Neural cell (in vitro differentiated cells): ENCODE measurements at regions not wholly inside any gene's neighbourhood (a gene's known extent, or its start where the extent isn't known, plus 50 kb on each side); places are given as distances from the start of the nearest gene placed in this dataset.

Source experiments
- H2AFZ ChIP-seq: fragments of 200-600, 300-800 bp; sonication (generic), shearing (Covaris generic); 2 replicates; pipeline ENCODE4 v1.6.0; 2014; ENCODE audit warnings: low read depth, mild to moderate bottlenecking, antibody characterized with exemption, low read length, moderate library complexity
- H3F3A ChIP-seq: fragments of 200-600 bp; shearing (Covaris generic); 2 replicates; pipeline ENCODE4 v1.6.1; 2016; ENCODE audit warnings: mild to moderate bottlenecking, moderate library complexity, mixed read lengths, antibody characterized with exemption, low read length; ENCODE audit not compliant: insufficient read depth, poor library complexity, severe bottlenecking
- H3K27ac ChIP-seq: fragments of 200-600, 300-800 bp; sonication (generic), shearing (Covaris generic); 2 replicates; pipeline ENCODE4 v1.5.1; 2014; ENCODE audit warnings: mild to moderate bottlenecking, low read length, moderate library complexity
- H3K27me3 ChIP-seq: fragments of 300-800, 200-600 bp; sonication (generic), shearing (Covaris generic); 2 replicates; pipeline ENCODE4 v1.6.0; 2014; ENCODE audit warnings: mild to moderate bottlenecking, low read depth, low read length, moderate library complexity; ENCODE audit not compliant: insufficient read depth
- H3K36me3 ChIP-seq: fragments of 300-800, 200-600 bp; sonication (generic), shearing (Covaris generic); 2 replicates; pipeline ENCODE4 v1.5.1; 2014; ENCODE audit warnings: mild to moderate bottlenecking, antibody characterized with exemption, low read length, moderate library complexity; ENCODE audit not compliant: insufficient read depth
- H3K4me2 ChIP-seq: fragments of 300-800, 200-600 bp; sonication (generic), shearing (Covaris generic); 2 replicates; pipeline ENCODE4 v1.6.0; 2014; ENCODE audit warnings: mild to moderate bottlenecking, low read length
- H3K4me3 ChIP-seq: fragments of 300-800, 200-600 bp; sonication (generic), shearing (Covaris generic); 2 replicates; pipeline ENCODE4 v1.5.1; 2014; ENCODE audit warnings: mild to moderate bottlenecking, low read length, moderate library complexity
- H3K79me2 ChIP-seq: fragments of 200-600 bp; shearing (Covaris generic); replicated peaks from 2 replicates; pipeline ENCODE4 v1.6.0; 2014; ENCODE audit warnings: mild to moderate bottlenecking, low read length, moderate library complexity; ENCODE audit not compliant: insufficient read depth
- H3K9ac ChIP-seq: fragments of 300-800, 200-600 bp; sonication (generic), shearing (Covaris generic); 2 replicates; pipeline ENCODE4 v1.6.1; 2016; ENCODE audit warnings: mild to moderate bottlenecking, low read length, mixed read lengths
- H3K9me2 ChIP-seq: fragments of 200-600 bp; shearing (Covaris generic); 2 replicates; pipeline ENCODE4 v1.6.1; 2016; ENCODE audit warnings: mild to moderate bottlenecking, low read length, mixed read lengths; ENCODE audit not compliant: insufficient read depth
- H3K9me3 ChIP-seq: fragments of 200-600, 300-800 bp; sonication (generic), shearing (Covaris generic); 2 replicates; pipeline ENCODE4 v1.6.1; 2016; ENCODE audit warnings: mild to moderate bottlenecking, mixed run types, low read length, moderate library complexity, mixed read lengths
- H4K20me1 ChIP-seq: fragments of 200-600 bp; shearing (Covaris generic); 2 replicates; pipeline ENCODE4 v1.6.1; 2016; ENCODE audit warnings: mild to moderate bottlenecking, mixed run types; ENCODE audit not compliant: insufficient read depth
- CTCF ChIP-seq: fragments of 450-650 bp; IDR thresholded peaks from 2 replicates; pipeline ENCODE4 v1.5.1; 2014; ENCODE audit warnings: antibody characterized with exemption, mild to moderate bottlenecking, moderate library complexity; ENCODE audit not compliant: poor library complexity, severe bottlenecking
- EP300 ChIP-seq: fragments of 450-650 bp; conservative IDR thresholded peaks from 2 replicates; pipeline ENCODE4 v1.6.1; 2014; ENCODE audit warnings: antibody characterized with exemption, mild to moderate bottlenecking, moderate library complexity; ENCODE audit not compliant: poor library complexity, severe bottlenecking
- EZH2 ChIP-seq: fragments of 200-600, 300-800 bp; shearing (Covaris generic), sonication (generic); IDR thresholded peaks from 2 replicates; pipeline ENCODE4 v1.6.1; 2014; ENCODE audit warnings: antibody characterized with exemption, low read length, borderline replicate concordance, mild to moderate bottlenecking; ENCODE audit not compliant: insufficient read depth, poor library complexity, severe bottlenecking
- MXI1 ChIP-seq: fragments of 450-650 bp; conservative IDR thresholded peaks from 2 replicates; pipeline ENCODE4 v1.6.1; 2014; ENCODE audit warnings: antibody characterized with exemption, mild to moderate bottlenecking; ENCODE audit not compliant: poor library complexity, severe bottlenecking
- POLR2AphosphoS5 ChIP-seq: IDR thresholded peaks from 2 replicates; pipeline ENCODE4 v1.6.1; 2012
- RAD21 ChIP-seq: fragments of 450-650 bp; conservative IDR thresholded peaks from 2 replicates; pipeline ENCODE4 v1.6.1; 2014; ENCODE audit warnings: antibody characterized with exemption, mild to moderate bottlenecking, moderate library complexity
- REST ChIP-seq: IDR thresholded peaks from 2 replicates; pipeline ENCODE4 v1.6.1; 2012; ENCODE audit warnings: borderline replicate concordance
- SMC3 ChIP-seq: fragments of 450-650 bp; conservative IDR thresholded peaks from 2 replicates; pipeline ENCODE4 v1.6.1; 2014; ENCODE audit warnings: antibody characterized with exemption, mild to moderate bottlenecking, moderate library complexity; ENCODE audit not compliant: poor library complexity
- TAF1 ChIP-seq: IDR thresholded peaks from 2 replicates; pipeline ENCODE4 v1.6.1; 2012; ENCODE audit warnings: low read depth

GRCh38 chr2:53435610-53436009 is 332.0 kb upstream of the CHAC2 start:
- no peaks in the 10 kb centered on the region for H3K27me3 ChIP-seq
- no peaks in the 10 kb centered on the region for H3K36me3 ChIP-seq
- H3K9me3 ChIP-seq: no peaks in the 10 kb centered on the region
- H3K27ac ChIP-seq: no peak overlapping the region
- no peak overlapping the region for H3K4me3 ChIP-seq
- H3K9ac ChIP-seq: no peak overlapping the region
- TF ChIP-seq POLR2AphosphoS5 (no peak), RAD21 (no peak), REST (no peak), SMC3 (no peak), TAF1 (no peak), EZH2 (no peak), MXI1 (no peak), CTCF (no peak), EP300 (no peak)
- no peaks in the 10 kb centered on the region for H3K79me2 ChIP-seq
- H2AFZ ChIP-seq: no peak overlapping the region
- no peaks in the 10 kb centered on the region for H3F3A ChIP-seq
- H3K9me2 ChIP-seq: no peaks in the 10 kb centered on the region
- no peak overlapping the region for H3K4me2 ChIP-seq
- no peaks in the 10 kb centered on the region for H4K20me1 ChIP-seq

GRCh38 chr2:53434466-53434865 is 333.1 kb upstream of the CHAC2 start:
- H3F3A ChIP-seq: no peaks in the 10 kb centered on the region
- TF ChIP-seq EP300: no peak
- no peak for TF ChIP-seq CTCF
- no peak for TF ChIP-seq TAF1
- TF ChIP-seq REST: no peak
- no peak for TF ChIP-seq SMC3
- no peak for TF ChIP-seq MXI1
- no peak for TF ChIP-seq POLR2AphosphoS5
- TF ChIP-seq EZH2: no peak
- TF ChIP-seq RAD21: no peak
- H3K79me2 ChIP-seq: no peaks in the 10 kb centered on the region
- H3K36me3 ChIP-seq: no peaks in the 10 kb centered on the region
- no peak overlapping the region for H2AFZ ChIP-seq
- no peaks in the 10 kb centered on the region for H3K9me2 ChIP-seq
- no peaks in the 10 kb centered on the region for H3K27me3 ChIP-seq
- no peak overlapping the region for H3K27ac ChIP-seq
- H3K4me3 ChIP-seq: no peak overlapping the region
- no peaks in the 10 kb centered on the region for H4K20me1 ChIP-seq
- H3K9ac ChIP-seq: no peak overlapping the region
- H3K9me3 ChIP-seq: no peaks in the 10 kb centered on the region
- H3K4me2 ChIP-seq: no peak overlapping the region
